ENCODE measurements at regions not wholly inside any gene's neighbourhood (a gene's known extent, or its start where the extent isn't known, plus 50 kb on each side); places are given as distances from the start of the nearest gene placed in this dataset.

DNA sequence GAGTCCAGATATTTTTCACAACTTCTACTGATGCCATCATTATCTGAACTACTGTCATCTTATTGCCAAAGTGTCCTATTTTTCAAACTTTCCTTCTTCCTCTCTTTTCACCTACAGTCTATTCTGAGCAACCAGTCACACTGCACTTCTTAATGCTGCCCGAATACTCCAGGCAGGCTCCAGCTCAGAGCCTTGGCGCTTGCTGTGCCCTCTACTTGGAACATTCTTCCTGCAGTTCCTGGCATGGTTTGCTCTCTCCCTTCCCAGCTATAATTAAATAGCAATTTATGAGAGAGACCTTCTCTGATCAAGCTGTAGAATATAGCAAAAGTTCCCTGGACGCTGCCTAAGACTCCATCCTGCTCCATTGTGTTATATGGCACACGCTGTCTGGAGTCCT lies 831.6 kb downstream of the QKI start:
- Mint-ChIP-seq H3K36me3 (ENCODE audit: unreplicated experiment) (no peaks in the 10 kb centered on the region), H3K27me3 (ENCODE audit: unreplicated experiment) (no peaks in the 10 kb centered on the region), H3K9me3 (ENCODE audit: unreplicated experiment) (peaks cover 2% of the 10 kb centered on the region), H3K4me3 (ENCODE audit: unreplicated experiment) (no peak overlapping the region), H3K27ac (ENCODE audit: unreplicated experiment) (no peak overlapping the region), H3K4me1 (ENCODE audit: low read depth, unreplicated experiment) (no peaks in the 10 kb centered on the region)
- TF ChIP-seq, protein P1, sequence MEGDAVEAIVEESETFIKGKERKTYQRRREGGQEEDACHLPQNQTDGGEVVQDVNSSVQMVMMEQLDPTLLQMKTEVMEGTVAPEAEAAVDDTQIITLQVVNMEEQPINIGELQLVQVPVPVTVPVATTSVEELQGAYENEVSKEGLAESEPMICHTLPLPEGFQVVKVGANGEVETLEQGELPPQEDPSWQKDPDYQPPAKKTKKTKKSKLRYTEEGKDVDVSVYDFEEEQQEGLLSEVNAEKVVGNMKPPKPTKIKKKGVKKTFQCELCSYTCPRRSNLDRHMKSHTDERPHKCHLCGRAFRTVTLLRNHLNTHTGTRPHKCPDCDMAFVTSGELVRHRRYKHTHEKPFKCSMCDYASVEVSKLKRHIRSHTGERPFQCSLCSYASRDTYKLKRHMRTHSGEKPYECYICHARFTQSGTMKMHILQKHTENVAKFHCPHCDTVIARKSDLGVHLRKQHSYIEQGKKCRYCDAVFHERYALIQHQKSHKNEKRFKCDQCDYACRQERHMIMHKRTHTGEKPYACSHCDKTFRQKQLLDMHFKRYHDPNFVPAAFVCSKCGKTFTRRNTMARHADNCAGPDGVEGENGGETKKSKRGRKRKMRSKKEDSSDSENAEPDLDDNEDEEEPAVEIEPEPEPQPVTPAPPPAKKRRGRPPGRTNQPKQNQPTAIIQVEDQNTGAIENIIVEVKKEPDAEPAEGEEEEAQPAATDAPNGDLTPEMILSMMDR (IDR thresholded peaks at IDR 0.05; ENCODE audit: partially characterized antibody, unreplicated experiment) = no peak
- DNase-seq = no peak

DNA sequence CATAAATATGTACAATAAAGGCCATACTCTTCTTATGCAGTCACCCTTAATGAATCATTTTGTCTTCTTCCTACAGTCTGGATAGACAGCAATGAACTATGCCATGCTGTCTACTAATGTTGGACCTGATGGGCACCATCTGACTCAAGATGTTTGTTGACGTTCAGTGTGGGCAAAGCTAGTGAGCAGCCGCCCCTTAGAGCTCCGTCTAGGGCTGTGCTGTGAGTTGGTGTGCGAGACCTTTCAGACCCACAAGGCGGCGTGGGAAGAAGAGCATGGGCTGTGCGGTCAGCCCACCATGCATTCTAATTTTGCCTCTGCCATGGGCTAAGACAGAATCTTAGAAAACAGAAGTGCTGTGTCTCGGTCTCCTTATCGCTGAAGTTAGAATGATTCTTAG lies 829.4 kb downstream of the QKI start:
- H3K9me3 Mint-ChIP-seq (ENCODE audit: unreplicated experiment) = peaks cover 2% of the 10 kb centered on the region
- no peaks in the 10 kb centered on the region for H3K4me1 Mint-ChIP-seq (ENCODE audit: low read depth, unreplicated experiment)
- H3K27ac Mint-ChIP-seq (ENCODE audit: unreplicated experiment) = no peak overlapping the region
- TF ChIP-seq, protein P1 (IDR thresholded peaks at IDR 0.05; ENCODE audit: partially characterized antibody, unreplicated experiment) = no peak
- H3K27me3 Mint-ChIP-seq (ENCODE audit: unreplicated experiment) = no peaks in the 10 kb centered on the region
- H3K36me3 Mint-ChIP-seq (ENCODE audit: unreplicated experiment) = no peaks in the 10 kb centered on the region
- H3K4me3 Mint-ChIP-seq (ENCODE audit: unreplicated experiment) = no peak overlapping the region
- no peak for DNase-seq

DNA sequence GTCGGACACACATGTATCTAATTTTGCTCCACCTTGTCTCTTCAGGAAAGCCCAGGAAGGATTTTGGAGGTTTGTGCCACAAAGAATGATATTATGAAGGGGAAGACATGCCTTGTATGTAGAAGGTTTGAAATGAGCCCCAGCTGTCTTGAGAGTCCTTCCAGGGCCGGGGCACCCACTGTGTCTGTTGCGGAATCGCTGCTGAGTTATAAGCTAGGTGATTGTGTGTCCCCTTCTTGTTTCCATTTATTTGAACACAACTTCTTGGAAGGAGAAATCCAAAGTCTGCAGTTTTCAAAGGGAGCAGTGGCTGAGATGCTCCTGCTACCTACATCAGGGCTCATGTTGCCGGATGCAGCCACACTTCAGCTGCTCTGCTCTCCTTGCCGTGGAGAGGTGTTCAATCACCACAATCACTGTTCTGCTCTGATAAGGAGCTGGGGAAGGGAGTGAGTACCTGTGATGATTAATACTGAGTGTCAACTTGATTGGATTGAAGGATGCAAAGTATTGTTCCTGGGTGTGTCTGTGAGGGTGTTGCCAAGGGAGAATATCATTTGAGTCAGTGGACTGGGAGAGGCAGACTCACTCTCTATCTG lies 828.6 kb downstream of the QKI start:
- TF ChIP-seq, protein P1 (IDR thresholded peaks at IDR 0.05; ENCODE audit: partially characterized antibody, unreplicated experiment) = no peak
- no peak overlapping the region for H3K27ac Mint-ChIP-seq (ENCODE audit: unreplicated experiment)
- no peaks in the 10 kb centered on the region for H3K27me3 Mint-ChIP-seq (ENCODE audit: unreplicated experiment)
- H3K4me1 Mint-ChIP-seq (ENCODE audit: low read depth, unreplicated experiment) = no peaks in the 10 kb centered on the region
- DNase-seq = no peak
- H3K9me3 Mint-ChIP-seq (ENCODE audit: unreplicated experiment) = peaks cover 2% of the 10 kb centered on the region
- no peak overlapping the region for H3K4me3 Mint-ChIP-seq (ENCODE audit: unreplicated experiment)
- no peaks in the 10 kb centered on the region for H3K36me3 Mint-ChIP-seq (ENCODE audit: unreplicated experiment)

DNA sequence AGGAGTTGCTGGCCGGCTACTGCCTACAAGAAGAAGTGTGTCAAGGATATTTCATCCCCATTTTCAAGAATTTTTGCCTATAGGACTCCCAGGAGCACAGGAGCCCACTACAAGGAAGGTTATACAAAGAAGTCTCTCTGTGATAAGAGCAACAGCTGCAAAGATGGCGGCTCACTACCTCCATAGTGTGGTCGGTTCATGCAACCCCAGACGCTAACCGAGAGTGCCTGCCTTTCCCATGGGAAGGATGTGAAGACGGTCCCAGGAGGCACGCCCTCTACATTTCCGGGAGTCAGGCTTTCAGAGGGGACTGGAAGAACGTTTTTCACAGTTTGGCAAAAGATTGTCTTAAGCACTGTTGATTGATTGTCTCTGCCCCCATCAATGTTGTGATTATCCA lies 816.3 kb downstream of the QKI start:
- TF ChIP-seq, protein P1 (IDR thresholded peaks at IDR 0.05; ENCODE audit: partially characterized antibody, unreplicated experiment) = no peak
- peaks cover 9% of the 10 kb centered on the region for H3K36me3 Mint-ChIP-seq (ENCODE audit: unreplicated experiment)
- no peak for DNase-seq
- peaks cover 3% of the 10 kb centered on the region for H3K4me1 Mint-ChIP-seq (ENCODE audit: low read depth, unreplicated experiment)
- H3K27me3 Mint-ChIP-seq (ENCODE audit: unreplicated experiment) = no peaks in the 10 kb centered on the region
- no peak overlapping the region for H3K27ac Mint-ChIP-seq (ENCODE audit: unreplicated experiment)
- no peaks in the 10 kb centered on the region for H3K9me3 Mint-ChIP-seq (ENCODE audit: unreplicated experiment)
- H3K4me3 Mint-ChIP-seq (ENCODE audit: unreplicated experiment) = no peak overlapping the region

DNA sequence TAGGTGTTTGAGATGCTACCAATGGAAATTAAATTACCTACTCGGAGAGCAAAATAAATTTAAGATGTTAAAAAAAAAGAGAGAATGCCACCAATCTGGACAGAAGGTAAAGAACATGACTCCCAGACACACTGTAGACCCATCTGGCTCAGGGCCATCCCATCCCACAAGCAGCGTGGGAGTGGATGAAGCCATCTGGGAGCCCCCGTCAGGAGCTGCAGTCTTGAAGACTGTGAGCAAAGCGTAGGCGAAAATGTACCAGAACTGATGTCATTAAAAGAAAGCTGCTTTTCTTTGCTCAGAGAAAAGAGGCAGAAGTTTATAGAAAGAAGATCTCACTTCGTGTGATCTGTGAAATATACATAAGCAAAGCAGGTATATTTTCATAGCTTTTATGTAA lies 815.7 kb downstream of the QKI start:
- TF ChIP-seq, protein P1 (IDR thresholded peaks at IDR 0.05; ENCODE audit: partially characterized antibody, unreplicated experiment) = no peak
- peaks cover 3% of the 10 kb centered on the region for H3K4me1 Mint-ChIP-seq (ENCODE audit: low read depth, unreplicated experiment)
- peaks cover 9% of the 10 kb centered on the region for H3K36me3 Mint-ChIP-seq (ENCODE audit: unreplicated experiment)
- DNase-seq = no peak
- no peak overlapping the region for H3K4me3 Mint-ChIP-seq (ENCODE audit: unreplicated experiment)
- H3K9me3 Mint-ChIP-seq (ENCODE audit: unreplicated experiment) = no peaks in the 10 kb centered on the region
- no peaks in the 10 kb centered on the region for H3K27me3 Mint-ChIP-seq (ENCODE audit: unreplicated experiment)
- H3K27ac Mint-ChIP-seq (ENCODE audit: unreplicated experiment) = no peak overlapping the region
